ENCODE measurements at regions not wholly inside any gene's neighbourhood (a gene's known extent, or its start where the extent isn't known, plus 50 kb on each side); places are given as distances from the start of the nearest gene placed in this dataset.

DNA sequence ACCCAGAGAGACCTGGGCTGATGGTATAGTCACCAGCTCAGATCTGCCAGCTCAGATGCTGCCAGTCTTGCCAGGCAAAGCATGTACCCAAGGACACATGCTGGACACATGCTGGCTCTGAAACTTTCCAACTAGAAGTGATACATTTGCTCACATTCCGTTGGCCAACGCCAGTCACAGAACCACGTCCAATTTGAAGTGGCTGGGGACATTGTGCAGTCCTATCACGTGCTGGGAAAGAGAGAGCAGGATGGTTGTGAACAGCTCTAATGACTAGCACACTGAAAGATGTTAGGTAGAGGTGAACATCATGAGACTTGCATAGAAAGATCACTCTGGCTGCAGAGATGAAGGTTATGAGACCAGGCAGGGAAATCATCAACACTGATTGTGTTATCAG, 308.5 kb upstream of the ROPN1 start:
- Histone ChIP-seq H3K27me3 (ENCODE audit: control insufficient read depth in 4 of 4, insufficient read depth in 4 of 4, low read length in 3 of 4) (peaks cover 0 to 2% (median 0%) of the 10 kb centered on the region in 4 donors), H3K9me3 (ENCODE audit: control insufficient read depth in 4 of 4, low read length in 3 of 4) (no peaks in the 10 kb centered on the region), H3K4me3 (ENCODE audit: low read depth in 1 of 3, low read length in 3 of 3) (no peak overlapping the region), H3K36me3 (ENCODE audit: control insufficient read depth in 4 of 4, insufficient read depth in 3 of 4, low read depth in 1 of 4, low read length in 3 of 4) (no peaks in the 10 kb centered on the region), H3K9ac (ENCODE audit: low read depth in 1 of 2, low read length in 2 of 2) (no peak overlapping the region), H3K4me1 (ENCODE audit: control insufficient read depth in 4 of 4, insufficient read depth in 4 of 4, low read length in 3 of 4) (no peaks in the 10 kb centered on the region), H3K27ac (ENCODE audit: low read depth in 1 of 2, low read length in 2 of 2) (no peak overlapping the region)
- no peak for DNase-seq (ENCODE audit: low spot score)
- TF ChIP-seq GABPA (IDR thresholded peaks at IDR 0.05 in 1 of 2, conservative IDR thresholded peaks at IDR 0.05 in 1 of 2) = no peak
- TF ChIP-seq, protein P1, sequence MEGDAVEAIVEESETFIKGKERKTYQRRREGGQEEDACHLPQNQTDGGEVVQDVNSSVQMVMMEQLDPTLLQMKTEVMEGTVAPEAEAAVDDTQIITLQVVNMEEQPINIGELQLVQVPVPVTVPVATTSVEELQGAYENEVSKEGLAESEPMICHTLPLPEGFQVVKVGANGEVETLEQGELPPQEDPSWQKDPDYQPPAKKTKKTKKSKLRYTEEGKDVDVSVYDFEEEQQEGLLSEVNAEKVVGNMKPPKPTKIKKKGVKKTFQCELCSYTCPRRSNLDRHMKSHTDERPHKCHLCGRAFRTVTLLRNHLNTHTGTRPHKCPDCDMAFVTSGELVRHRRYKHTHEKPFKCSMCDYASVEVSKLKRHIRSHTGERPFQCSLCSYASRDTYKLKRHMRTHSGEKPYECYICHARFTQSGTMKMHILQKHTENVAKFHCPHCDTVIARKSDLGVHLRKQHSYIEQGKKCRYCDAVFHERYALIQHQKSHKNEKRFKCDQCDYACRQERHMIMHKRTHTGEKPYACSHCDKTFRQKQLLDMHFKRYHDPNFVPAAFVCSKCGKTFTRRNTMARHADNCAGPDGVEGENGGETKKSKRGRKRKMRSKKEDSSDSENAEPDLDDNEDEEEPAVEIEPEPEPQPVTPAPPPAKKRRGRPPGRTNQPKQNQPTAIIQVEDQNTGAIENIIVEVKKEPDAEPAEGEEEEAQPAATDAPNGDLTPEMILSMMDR (IDR thresholded peaks at IDR 0.05; ENCODE audit: low read depth, low read length, missing input control) = no peak
- TF ChIP-seq, protein P2, sequence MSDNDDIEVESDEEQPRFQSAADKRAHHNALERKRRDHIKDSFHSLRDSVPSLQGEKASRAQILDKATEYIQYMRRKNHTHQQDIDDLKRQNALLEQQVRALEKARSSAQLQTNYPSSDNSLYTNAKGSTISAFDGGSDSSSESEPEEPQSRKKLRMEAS (IDR thresholded peaks at IDR 0.05) = no peak
- no peak for TF ChIP-seq RAD21 (IDR thresholded peaks at IDR 0.05)
- no peak for TF ChIP-seq YY1 (IDR thresholded peaks at IDR 0.05)
- TF ChIP-seq, protein P3, sequence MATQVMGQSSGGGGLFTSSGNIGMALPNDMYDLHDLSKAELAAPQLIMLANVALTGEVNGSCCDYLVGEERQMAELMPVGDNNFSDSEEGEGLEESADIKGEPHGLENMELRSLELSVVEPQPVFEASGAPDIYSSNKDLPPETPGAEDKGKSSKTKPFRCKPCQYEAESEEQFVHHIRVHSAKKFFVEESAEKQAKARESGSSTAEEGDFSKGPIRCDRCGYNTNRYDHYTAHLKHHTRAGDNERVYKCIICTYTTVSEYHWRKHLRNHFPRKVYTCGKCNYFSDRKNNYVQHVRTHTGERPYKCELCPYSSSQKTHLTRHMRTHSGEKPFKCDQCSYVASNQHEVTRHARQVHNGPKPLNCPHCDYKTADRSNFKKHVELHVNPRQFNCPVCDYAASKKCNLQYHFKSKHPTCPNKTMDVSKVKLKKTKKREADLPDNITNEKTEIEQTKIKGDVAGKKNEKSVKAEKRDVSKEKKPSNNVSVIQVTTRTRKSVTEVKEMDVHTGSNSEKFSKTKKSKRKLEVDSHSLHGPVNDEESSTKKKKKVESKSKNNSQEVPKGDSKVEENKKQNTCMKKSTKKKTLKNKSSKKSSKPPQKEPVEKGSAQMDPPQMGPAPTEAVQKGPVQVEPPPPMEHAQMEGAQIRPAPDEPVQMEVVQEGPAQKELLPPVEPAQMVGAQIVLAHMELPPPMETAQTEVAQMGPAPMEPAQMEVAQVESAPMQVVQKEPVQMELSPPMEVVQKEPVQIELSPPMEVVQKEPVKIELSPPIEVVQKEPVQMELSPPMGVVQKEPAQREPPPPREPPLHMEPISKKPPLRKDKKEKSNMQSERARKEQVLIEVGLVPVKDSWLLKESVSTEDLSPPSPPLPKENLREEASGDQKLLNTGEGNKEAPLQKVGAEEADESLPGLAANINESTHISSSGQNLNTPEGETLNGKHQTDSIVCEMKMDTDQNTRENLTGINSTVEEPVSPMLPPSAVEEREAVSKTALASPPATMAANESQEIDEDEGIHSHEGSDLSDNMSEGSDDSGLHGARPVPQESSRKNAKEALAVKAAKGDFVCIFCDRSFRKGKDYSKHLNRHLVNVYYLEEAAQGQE (IDR thresholded peaks at IDR 0.05) = no peak
- TF ChIP-seq SP1 (IDR thresholded peaks at IDR 0.05) = no peak
- no peak for TF ChIP-seq RXRA (IDR thresholded peaks at IDR 0.05)
- TF ChIP-seq HNF4A (conservative IDR thresholded peaks at IDR 0.05) = no peak
- no peak for TF ChIP-seq HNF4G (IDR thresholded peaks at IDR 0.05)
- no peak for TF ChIP-seq FOXA1 (IDR thresholded peaks at IDR 0.05)
- no peak for TF ChIP-seq EGR1 (IDR thresholded peaks at IDR 0.05; ENCODE audit: low read depth in 2 of 2)
- TF ChIP-seq, protein P4, sequence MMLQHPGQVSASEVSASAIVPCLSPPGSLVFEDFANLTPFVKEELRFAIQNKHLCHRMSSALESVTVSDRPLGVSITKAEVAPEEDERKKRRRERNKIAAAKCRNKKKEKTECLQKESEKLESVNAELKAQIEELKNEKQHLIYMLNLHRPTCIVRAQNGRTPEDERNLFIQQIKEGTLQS (IDR thresholded peaks at IDR 0.05) = no peak
- TF ChIP-seq TAF1 (conservative IDR thresholded peaks at IDR 0.05) = no peak
- no peak for TF ChIP-seq FOXA2 (IDR thresholded peaks at IDR 0.05)
- TF ChIP-seq, protein P5, sequence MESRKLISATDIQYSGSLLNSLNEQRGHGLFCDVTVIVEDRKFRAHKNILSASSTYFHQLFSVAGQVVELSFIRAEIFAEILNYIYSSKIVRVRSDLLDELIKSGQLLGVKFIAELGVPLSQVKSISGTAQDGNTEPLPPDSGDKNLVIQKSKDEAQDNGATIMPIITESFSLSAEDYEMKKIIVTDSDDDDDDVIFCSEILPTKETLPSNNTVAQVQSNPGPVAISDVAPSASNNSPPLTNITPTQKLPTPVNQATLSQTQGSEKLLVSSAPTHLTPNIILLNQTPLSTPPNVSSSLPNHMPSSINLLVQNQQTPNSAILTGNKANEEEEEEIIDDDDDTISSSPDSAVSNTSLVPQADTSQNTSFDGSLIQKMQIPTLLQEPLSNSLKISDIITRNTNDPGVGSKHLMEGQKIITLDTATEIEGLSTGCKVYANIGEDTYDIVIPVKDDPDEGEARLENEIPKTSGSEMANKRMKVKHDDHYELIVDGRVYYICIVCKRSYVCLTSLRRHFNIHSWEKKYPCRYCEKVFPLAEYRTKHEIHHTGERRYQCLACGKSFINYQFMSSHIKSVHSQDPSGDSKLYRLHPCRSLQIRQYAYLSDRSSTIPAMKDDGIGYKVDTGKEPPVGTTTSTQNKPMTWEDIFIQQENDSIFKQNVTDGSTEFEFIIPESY (IDR thresholded peaks at IDR 0.05) = no peak
- WGBS = 84% methylated on average over 4 of the region's 4 CpGs

All from liver (tissue), 8 donors.